ENCODE measurements at regions not wholly inside any gene's neighbourhood (a gene's known extent, or its start where the extent isn't known, plus 50 kb on each side); places are given as distances from the start of the nearest gene placed in this dataset.

GRCh38 chr18:75896865-75897264 is 469.4 kb upstream of the SMIM21 start:
- TF ChIP-seq, protein P1, sequence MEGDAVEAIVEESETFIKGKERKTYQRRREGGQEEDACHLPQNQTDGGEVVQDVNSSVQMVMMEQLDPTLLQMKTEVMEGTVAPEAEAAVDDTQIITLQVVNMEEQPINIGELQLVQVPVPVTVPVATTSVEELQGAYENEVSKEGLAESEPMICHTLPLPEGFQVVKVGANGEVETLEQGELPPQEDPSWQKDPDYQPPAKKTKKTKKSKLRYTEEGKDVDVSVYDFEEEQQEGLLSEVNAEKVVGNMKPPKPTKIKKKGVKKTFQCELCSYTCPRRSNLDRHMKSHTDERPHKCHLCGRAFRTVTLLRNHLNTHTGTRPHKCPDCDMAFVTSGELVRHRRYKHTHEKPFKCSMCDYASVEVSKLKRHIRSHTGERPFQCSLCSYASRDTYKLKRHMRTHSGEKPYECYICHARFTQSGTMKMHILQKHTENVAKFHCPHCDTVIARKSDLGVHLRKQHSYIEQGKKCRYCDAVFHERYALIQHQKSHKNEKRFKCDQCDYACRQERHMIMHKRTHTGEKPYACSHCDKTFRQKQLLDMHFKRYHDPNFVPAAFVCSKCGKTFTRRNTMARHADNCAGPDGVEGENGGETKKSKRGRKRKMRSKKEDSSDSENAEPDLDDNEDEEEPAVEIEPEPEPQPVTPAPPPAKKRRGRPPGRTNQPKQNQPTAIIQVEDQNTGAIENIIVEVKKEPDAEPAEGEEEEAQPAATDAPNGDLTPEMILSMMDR (IDR thresholded peaks at IDR 0.05; ENCODE audit: low read length) = no peak
- no peak for TF ChIP-seq EZH2 (optimal IDR thresholded peaks at IDR 0.05; ENCODE audit: low read depth, low read length)
- no peak for TF ChIP-seq EZH2phosphoT487 (IDR thresholded peaks at IDR 0.05; ENCODE audit: low read length)
